ENCODE measurements at regions not wholly inside any gene's neighbourhood (a gene's known extent, or its start where the extent isn't known, plus 50 kb on each side); places are given as distances from the start of the nearest gene placed in this dataset.
"Not testable (repeated sequence)": the region's sequence is repeated elsewhere in the genome, so short reads cannot be mapped to it uniquely, and the experiment has no call there.

DNA sequence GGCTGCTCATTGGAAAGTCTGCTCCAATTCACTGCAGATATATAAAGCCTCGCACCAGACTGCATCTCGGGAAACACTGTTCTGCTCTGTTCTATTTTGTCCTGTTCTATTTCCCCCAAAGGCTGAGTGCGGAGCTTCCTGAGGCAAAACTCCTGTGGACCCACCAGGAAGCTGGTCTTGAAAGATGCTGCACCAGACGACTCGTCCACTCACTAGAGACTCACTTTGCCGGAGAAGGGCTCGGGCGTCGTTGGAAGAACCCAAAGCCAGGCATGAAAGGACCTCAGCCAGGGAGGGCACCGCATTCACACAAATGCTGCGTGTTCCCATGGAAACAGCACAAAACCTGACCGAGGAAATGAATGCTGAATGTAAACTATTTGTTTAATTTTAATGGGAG lies 331.2 kb upstream of the SFSWAP start:
- DNase-seq: no peak

DNA sequence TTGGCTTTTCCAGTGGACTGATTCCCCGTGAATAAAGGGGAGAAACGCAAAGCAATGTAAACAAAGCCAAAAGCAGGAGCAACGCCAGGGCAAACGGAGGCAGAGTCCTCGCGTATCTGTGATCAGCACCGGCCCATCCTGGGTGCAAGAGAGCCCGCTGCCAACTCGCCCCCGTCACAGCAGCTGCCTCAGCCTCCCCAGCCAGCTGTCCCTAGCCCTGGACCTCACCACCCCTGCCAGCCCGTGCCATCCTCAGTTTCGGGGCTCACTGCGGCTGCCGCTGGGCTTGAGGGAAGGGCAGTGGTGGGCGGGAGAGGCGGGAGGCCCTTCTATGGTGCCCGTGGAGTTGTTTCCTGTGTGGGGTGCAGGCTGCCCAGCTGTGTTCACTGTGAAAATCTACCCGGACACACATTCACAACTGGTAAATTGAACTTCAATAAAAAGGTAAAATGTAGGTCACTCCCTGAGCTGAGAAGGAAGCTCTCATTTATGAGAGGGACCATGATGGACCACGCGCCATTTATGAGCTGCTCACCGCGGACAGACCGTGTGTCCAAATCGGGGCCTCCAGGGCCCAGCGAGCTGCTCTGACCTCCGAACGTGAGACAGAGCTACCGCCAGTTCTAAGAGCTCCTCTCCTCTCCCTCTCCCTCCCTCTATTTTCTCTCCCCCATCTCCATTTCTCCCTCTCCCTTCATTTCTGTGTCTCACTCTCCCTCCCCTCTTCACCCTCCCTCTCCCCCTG lies 330.5 kb upstream of the SFSWAP start:
- DNase-seq: no peak

DNA sequence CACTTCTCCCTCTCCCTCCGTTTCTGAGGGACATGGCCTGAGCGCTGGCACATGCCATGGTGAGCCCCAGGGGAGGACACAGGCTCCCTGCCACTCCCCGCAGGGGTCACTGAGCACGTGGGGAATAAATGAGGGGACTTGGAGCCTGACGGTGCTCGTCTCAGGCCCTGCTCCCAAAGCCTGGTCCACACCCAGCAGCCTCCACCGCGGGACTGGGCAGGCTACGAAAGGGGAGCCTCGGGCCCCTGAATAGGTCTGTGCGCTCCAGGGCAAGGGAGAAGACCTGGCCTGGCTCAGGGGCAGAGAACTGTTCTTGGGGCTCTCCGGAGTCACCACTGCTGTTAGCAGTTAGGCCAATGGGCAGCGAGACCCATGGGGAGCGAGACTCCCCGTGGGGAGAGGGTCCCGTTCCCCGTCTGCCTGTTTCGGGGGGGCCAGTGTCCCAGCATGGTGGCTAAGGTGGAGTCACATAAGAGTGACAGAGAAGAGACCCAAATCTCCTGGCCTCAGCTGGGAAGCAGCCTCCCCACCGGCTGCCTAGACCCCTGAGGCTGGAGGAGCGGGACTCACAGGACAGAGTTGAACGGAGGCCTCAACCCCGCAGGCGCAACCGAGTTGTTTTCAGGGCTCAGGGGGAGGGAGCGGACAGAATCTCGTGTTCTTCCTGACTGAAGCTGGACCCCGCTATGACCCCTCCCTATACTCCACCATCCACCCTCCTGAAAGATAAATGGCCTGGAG lies 329.8 kb upstream of the SFSWAP start:
- no peak for DNase-seq

DNA sequence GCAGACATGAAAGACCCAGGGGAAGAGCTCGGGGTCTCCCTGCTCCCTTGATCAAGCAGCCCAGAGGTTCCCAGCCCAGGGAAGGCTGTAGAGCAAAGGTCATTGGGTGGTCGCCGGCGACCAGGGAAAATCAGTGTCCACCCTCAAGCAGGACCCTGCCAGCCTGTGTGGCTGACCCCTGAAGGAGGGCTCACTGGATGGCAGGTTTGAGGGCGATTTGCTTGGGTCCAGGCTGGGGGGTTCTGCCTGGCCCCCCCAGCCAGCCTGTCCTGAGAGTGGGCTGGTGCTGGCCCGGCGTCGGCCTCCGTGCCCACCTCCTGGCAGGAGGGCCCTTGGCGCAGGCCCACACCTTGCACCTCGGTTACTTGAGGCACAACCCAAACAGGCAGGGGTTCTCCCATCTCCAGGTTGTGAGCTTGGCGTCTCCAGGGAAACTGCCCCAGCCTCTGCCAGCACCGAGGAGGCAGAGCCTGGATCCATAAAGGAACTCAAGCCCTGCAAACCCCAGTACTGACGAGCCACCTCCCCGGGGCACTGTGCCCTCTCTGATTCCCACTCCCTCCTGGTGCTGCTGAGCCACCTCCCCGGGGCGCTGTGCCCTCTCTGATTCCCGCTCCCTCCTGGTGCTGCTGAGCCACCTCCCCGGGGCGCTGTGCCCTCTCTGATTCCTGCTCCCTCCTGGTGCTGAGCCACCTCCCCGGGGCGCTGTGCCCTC lies 329.0 kb upstream of the SFSWAP start:
- DNase-seq: no peak

DNA sequence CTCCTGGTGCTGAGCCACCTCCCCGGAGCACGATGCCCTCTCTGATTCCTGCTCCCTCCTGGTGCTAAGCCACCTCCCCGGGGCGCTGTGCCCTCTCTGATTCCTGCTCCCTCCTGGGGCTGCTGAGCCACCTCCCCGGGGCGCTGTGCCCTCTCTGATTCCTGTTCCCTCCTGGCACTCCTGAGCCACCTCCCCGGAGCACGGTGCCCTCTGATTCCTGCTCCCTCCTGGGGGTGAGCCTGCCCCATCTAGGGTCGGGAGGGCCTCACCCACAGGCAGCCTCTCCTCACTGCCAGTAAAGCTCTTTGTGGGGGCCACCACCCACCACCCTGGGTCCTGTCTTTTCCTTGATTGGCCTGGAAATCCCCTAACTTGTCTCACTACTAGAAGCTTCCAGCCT lies 327.6 kb upstream of the SFSWAP start:
- DNase-seq: no peak

DNA sequence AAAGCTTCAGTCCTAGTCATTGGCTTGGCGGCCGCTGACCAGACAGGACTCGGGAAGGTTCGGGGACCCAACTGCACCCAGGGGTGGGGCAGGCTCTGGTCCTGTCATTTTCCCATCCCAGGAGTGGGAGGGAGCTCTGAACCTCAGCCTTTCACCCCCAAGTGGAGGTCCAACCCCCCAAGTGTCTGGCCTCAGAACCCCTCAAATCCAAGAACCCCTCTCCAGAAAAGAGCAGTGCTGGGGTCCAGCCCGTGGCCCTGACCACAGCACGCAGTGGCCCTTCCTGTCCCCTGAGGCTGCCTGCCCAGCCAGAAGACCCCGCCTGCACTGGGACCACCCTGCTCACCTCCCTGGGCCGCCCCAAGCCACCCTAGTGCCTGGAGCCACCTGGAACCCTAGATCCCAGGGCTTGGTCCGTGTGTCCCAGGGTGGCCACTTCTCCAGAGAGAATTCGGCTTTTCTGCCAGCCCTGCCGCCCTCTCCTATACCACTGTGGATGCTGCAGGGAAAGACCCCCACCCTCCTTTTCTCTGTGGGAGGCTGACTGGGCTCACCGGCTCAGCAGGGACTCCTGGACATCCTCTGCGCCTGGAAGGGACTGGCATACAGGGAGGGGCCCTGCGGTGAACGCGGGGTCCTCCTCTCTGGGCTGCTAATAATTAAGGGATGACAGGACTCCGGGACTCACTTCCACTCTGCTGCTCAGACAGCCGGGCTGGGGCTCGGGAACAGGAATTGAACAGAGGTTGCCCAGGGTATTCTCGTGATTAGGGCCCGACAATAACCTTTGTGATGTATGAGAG lies 326.9 kb upstream of the SFSWAP start:
- DNase-seq: no peak

DNA sequence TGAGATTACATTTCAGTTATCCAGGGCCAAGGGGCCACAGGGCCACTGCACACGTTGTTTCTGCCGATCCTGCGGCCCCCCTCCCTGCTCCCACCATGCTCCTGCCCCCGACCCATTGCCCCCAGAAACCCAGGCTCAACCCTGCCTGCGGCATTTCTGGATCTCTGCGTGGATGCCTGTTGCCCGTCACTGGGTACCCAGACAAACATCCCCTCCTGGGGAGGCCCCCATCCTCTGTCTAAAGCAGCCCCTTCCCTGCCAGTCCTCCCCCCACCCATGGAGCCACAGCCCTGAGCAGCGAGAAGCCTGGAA lies 326.4 kb upstream of the SFSWAP start:
- no peak for DNase-seq

DNA sequence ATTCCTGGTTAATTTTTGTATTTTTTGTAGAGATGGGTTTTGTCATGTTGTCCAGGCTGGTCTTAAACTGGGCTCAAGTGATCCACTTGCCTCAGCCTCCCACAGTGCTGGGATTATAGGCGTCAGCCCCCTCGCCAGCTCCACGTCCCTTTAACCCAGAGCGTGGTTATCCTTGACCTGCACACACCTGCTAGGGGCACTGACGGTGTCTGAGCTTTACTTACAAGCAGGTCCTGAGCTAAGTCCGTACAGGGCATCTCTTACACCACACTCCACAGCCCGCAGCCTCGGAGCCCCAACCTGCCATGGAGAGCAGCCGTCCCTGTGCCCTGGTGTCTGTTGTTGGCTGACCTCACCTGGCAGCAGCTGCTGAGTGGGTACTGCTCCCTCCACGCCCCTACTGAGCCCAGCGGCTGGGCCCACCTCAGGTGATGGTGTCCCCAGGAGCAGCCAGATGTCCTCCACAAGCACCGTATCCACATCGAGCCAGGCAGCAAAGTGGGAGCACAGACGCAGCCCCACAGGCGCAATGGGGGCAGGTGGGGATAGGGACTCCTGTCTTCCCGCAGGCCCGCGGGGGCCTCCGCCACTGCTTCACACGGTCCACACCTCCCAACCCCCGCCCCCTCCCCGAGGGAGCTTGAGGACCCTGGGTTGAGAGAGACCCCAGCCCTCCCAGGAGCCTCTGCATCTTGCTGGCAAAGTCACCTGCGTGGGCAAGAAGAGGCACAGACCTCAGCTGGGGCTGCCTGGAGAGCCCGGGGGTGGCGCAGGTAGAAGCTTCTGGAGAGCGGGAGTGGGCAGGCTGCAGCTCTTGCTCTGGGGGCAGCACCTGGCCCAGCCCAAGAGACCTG lies 325.4 kb upstream of the SFSWAP start:
- no peak for DNase-seq

DNA sequence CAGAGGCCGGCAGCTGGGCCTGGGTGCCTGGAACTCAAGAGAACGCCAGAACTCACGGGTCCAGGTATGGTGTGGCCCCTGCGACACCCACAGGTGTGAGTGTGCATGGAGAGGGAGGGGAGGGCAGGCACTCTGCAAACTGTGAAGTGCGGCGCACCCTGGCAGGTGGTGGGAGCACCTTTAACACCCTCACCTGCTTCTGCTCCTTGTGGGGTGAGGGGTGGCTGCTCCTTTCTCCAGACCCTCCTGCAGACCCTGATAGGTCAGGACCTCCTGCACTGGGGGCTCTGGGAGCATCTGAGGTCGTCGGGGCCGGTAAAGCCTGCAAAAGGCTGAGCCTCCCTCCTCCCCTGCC lies 324.7 kb upstream of the SFSWAP start:
- no peak for DNase-seq

DNA sequence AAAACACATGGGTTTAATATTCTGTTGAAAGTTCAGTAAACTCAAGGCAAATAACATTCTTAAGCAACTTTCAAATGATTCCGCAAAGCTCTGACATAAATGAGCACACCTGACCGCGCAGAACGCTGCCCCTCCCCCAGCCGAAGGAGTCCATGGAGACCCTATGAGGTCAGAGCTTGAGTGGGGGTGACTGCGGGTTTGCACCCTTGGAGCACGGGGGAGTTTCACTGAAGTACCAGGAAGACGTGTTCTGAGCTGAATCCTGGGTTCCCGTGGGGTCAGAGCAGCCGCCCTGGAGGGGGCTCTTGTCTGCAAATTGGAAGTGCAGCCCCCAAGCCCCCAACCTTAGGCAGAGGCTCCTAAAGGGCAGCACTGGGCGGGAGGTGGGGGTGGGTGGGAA lies 324.1 kb upstream of the SFSWAP start:
- DNase-seq: no peak

DNA sequence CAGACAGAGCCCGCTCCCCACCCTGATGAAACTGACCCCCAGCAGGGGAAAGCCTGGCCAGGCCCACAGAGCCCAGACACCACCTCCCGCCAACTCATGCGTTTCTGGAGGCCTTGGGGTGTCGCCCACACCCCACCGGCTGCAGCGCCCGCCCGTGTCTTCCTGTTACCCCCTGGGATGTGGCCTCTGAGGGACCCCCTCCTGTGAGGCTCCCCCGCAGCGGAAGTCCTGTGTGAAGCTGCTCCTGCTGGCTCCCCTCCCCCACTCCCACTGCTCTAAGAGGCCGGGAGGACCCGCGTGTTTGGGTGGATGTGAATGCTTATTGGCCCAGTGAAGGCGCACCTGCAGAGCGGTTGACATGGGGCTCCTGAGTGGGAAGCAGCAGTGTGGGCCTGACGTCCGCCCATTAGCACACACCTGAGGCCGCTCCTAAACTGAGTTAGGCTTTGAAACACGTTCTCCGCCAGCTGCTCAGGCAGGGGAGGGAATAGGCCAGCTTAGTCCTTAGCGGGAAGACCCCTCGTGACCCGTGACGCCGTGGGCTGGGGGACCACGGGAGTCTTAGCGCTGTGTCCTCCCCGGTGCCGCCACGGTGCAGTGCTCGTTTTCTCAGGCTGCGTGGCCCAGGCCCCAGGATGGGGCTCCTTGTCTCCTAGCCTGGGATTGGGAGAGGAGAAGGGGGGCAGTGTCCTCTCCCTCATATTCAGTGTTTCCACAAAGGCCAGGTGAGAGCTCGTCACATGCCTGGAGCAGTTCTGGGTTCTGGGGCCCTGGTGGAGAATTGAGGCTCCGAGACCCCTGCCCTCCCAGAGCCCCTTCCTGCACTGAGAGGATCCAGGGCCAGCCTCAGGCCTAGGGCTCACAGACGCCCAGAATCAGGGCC lies 323.4 kb upstream of the SFSWAP start:
- no peak for DNase-seq

DNA sequence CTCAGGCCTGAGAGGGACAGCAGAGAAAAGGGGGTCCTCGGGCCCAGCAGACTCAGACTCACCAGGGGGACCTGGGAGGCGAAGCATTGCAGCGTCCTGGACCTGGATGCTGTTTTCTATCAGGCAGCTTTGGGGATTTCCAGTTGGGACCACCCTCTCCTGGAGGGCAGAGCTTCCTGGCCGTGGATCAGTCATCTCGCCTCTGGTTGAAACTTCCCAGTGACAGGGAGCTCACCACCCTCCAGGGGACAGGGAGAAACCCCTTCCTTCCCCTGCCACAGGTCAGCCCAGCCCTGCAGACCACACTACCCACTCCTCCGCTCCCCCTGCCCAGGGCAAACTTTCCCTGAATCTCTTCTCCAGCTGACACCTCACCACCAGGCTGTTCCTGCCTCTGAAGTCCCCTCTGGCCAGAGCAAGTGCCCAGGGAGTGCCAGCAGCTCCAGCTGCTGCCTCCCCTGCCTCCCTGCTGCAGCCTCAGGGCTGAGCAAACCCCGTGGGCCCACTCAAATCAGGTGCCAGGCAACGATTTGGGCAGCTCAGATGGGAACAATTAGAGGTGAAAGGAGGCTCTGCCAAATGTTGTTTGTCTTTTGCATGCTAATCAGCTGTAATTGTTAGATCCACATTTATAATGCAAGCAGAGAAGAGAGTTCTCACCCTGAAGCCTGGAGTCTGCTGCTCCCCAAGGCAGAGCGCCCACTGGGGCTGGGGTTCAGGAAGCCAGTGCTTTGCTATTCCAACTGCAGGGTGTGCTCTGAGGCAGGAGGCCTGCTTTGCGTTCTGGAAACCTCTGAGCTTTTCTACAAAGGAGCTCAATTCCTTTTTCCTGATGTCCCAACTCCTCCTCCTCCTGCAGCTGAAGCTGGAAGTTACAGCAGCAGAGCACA lies 322.5 kb upstream of the SFSWAP start:
- not testable (repeated sequence) for DNase-seq

DNA sequence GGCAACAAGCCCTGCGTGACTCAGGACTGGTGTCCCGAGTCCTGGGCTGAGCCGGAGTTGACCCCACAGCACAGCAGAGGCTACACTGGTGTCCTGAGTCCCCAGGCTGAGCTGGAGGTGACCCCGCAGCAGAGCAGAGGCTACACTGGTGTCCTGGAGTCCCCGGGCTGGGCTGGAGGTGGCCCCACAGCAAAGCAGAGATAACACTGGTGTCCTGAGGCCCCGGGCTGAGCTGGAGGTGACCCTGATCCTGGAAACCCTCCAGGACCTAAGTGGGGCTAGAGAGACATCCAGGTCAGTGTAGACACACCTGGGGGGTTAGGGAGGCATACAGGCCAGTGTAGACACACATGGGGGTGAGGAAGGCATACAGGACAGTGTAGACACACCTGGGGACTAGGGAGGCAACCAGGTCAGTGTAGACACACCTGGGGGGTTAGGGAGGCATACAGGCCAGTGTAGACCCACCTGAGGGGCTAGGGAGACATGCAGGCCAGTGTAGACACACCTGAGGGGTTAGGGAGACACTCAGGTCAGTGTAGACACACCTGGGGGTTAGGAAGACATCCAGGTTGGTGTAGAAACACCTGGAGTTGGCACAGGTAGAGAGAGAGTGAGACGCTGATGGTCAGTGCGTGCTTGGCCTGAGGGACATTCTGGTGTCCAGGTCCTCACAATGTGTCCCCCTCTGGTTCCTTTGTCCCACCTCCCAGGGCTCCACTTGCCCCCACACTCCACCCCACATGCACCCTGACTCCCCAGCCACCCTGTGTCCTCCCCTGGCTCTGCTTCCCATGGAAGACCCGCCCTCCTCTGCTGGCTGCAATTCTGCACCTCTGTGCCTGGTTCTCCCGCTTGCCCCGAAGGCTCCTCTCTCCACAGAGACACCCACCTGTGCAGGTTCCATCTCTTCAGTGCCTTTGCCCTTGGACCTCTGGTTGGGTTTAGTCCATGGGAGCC lies 321.6 kb upstream of the SFSWAP start:
- DNase-seq: no peak

DNA sequence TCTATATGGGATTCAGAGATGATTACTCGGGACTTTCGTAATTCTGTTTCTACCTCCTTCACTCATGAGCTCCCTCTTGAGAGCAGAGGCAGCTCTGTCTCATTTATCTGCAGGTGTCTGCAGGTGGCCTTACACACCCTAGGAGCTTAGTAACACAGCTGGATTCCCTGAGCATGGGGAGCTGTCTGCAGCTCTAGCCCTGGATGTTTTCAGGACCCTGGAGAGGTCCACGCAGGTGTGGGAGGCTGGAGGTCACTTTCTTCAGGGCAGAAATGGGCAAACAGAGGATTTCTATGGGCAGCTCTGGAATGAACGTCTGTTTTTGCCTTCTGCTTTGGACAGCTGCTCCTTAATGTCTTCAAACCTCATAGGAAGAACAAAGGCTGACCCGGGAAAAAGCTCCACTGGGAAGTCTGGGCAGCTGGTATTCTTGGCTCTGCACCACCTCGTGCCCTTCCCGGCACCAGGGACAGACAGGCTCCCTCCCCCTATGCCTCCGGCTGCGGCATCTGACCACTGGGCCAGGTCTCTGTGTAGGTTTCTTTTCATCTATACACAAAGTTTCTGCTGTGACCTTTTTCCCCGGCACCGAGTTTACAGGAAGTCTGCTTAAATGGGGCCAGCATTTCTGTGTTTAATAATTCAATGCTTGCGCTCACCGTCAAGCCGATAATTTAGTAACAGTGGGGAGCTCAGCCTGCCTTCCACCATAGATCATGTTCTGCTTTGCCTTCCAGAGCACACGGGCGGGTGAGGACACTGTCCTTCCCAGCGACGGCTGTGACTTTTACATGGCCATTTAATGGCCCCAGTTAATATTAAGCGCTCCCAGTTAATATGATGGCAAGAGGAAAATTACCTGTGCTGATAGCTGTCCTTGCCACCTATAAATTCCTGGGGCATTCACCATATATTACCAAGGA lies 320.2 kb upstream of the SFSWAP start:
- peak; percentile 32 for DNase-seq

DNA sequence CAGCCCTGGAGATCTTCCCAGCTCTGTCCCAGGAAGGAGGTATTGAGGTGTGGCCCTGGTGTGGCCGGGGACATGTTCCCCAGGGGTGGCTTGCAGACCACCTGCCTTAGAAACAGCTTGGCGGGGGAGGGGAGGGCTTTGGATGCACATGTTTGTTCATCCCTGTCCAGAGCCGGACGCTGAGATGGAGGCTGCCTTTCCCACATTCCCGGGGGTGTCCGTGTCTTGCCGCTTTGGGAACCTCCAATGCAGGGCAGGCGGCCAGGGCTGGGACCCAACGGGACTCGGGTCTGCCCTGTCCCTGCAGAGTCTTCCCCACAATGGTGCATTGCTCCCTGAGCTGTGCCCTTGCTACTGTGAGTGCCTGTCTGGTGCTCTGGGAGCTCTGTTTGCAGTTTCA lies 319.5 kb upstream of the SFSWAP start:
- DNase-seq: no peak

DNA sequence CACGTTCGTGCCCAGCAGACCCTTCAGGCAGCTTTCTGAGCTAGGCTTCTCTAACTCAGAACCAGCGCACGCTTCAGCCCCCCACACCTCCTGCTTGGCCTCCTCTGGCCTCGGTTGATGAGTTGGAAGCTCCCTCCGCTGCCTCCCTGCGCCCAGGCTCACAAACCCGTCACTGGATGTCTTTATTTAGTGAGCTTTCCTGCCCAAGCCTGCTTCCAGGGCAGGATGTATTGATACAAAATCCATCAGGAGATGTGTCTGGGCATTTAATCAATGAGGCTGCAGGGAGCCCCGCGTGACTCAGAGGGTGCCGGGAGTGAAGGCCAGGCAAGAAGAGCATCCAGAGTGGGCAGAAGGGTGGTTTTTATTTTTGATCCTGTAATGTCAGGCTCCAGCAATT lies 316.1 kb upstream of the SFSWAP start:
- DNase-seq: not testable (repeated sequence)

DNA sequence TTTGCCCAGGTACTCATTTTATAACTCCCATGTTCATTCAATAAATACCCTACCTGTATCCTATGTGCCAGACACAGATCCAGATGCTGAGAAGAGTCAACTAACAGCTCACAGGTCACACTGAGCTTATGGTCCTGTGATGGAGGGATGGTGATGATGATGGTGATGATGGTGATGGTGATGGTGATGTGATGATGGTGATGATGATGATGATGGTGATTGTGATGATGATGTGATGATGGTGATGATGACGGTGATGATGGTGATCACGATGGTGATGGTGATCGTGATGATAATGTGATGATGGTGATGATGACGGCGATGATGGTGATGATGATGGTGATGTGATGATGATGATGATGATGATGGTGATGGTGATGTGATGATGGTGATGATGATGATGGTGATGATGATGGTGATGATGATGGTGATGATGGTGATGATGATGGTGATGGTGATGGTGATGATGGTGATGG lies 315.6 kb upstream of the SFSWAP start:
- not testable (repeated sequence) for DNase-seq

All from hindlimb muscle (tissue), 1 donor.